ENCODE measurements at regions not wholly inside any gene's neighbourhood (a gene's known extent, or its start where the extent isn't known, plus 50 kb on each side); places are given as distances from the start of the nearest gene placed in this dataset.

DNA sequence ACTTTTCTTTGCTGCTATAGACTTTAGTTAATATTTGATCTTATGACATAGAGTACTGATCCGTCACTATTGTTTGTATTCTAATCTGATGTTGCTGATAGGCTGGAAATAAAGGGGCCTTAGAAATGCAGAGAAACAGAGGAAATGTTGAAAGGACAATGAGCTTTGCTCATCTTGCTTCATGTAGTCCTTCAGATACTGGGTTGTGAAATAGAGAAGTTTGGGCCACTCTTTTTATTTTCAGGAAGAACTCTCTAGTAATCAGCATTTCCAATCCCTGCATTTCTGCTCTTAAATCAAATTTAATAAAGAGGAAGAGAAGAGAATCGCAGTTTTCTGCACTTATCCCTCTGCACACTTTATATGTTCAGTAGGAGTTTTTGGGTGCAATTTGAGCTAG, 192.8 kb upstream of the THBS1 start:
- H3K27ac ChIP-seq = no peak overlapping the region
- DNase-seq = no peak

DNA sequence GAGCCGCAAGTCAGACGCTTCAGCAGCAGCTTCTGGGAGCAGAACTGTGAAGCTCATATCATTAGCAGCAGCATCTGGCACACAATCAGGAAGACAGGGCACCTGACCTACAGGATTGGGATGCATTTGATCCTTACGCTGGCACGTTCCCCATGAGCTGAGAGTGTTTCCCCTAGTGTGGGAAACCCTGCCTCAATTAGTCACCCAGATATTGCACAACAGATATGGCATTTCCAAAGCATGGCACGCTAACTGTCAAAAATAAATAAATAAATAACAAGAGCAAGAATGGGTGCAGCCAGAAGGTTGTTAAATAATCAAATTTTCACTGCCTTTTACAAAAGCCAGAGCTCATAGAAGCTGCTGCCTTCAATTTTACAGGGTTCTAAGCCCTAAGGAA, 189.6 kb upstream of the THBS1 start:
- peak in 1 of 3 donors; percentile 48 for DNase-seq
- Histone ChIP-seq H3K9me3 (no peaks in the 10 kb centered on the region), H3K4me3 (no peak overlapping the region), H3K27ac (no peak overlapping the region), H3K27me3 (no peaks in the 10 kb centered on the region), H3K36me3 (no peaks in the 10 kb centered on the region), H3K4me1 (peaks cover 0 to 23% (median 0%) of the 10 kb centered on the region in 4 donors)
- TF ChIP-seq POLR2A (IDR thresholded peaks at IDR 0.05) = no peak
- TF ChIP-seq, protein P1, sequence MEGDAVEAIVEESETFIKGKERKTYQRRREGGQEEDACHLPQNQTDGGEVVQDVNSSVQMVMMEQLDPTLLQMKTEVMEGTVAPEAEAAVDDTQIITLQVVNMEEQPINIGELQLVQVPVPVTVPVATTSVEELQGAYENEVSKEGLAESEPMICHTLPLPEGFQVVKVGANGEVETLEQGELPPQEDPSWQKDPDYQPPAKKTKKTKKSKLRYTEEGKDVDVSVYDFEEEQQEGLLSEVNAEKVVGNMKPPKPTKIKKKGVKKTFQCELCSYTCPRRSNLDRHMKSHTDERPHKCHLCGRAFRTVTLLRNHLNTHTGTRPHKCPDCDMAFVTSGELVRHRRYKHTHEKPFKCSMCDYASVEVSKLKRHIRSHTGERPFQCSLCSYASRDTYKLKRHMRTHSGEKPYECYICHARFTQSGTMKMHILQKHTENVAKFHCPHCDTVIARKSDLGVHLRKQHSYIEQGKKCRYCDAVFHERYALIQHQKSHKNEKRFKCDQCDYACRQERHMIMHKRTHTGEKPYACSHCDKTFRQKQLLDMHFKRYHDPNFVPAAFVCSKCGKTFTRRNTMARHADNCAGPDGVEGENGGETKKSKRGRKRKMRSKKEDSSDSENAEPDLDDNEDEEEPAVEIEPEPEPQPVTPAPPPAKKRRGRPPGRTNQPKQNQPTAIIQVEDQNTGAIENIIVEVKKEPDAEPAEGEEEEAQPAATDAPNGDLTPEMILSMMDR (IDR thresholded peaks at IDR 0.05) = no peak

More for the DNA sequence above, 192.8 kb upstream of the THBS1 start:
- no peak for TF ChIP-seq POLR2A (IDR thresholded peaks at IDR 0.05)
- TF ChIP-seq, protein P1 (IDR thresholded peaks at IDR 0.05) = no peak
- no peak overlapping the region for H3K4me3 ChIP-seq
- no peaks in the 10 kb centered on the region for H3K9me3 ChIP-seq
- H3K4me1 ChIP-seq = peaks cover 0 to 2% (median 0%) of the 10 kb centered on the region in 4 donors
- H3K36me3 ChIP-seq = no peaks in the 10 kb centered on the region
- H3K27me3 ChIP-seq = no peaks in the 10 kb centered on the region

DNA sequence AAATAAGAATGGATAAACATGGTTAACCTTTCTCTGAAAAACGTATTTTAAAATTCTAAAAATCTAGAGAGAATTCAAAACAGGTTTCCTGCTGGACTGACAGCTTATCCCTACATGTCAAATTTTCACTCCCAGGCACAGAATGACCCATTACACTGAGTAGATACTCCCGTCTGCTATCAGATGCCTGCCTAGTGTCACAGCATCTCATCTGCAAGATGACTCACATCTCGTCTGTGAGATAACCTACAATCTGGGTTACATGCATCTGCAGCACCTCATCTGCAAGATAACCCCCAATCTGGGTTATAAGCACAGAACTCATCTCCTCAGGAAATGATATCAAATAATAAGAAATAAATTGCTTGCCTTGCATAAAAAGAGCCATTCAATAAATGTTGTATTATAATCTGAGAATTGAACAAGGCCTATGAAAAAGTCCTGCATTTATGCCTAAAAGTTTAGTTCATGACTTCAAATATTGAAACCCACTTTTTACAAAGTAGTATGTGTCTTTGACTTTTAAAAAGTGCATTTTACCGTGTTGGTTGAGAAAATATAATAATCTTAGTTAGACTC, 188.3 kb upstream of the THBS1 start:
- H3K27ac ChIP-seq = no peak overlapping the region
- no peaks in the 10 kb centered on the region for H3K9me3 ChIP-seq
- H3K4me1 ChIP-seq = peaks cover 0 to 23% (median 0%) of the 10 kb centered on the region in 4 donors
- no peaks in the 10 kb centered on the region for H3K36me3 ChIP-seq
- DNase-seq = peak in 1 of 3 donors; percentile 58
- H3K27me3 ChIP-seq = no peaks in the 10 kb centered on the region
- H3K4me3 ChIP-seq = no peak overlapping the region
- TF ChIP-seq, protein P1 (IDR thresholded peaks at IDR 0.05) = no peak
- no peak for TF ChIP-seq POLR2A (IDR thresholded peaks at IDR 0.05)

DNA sequence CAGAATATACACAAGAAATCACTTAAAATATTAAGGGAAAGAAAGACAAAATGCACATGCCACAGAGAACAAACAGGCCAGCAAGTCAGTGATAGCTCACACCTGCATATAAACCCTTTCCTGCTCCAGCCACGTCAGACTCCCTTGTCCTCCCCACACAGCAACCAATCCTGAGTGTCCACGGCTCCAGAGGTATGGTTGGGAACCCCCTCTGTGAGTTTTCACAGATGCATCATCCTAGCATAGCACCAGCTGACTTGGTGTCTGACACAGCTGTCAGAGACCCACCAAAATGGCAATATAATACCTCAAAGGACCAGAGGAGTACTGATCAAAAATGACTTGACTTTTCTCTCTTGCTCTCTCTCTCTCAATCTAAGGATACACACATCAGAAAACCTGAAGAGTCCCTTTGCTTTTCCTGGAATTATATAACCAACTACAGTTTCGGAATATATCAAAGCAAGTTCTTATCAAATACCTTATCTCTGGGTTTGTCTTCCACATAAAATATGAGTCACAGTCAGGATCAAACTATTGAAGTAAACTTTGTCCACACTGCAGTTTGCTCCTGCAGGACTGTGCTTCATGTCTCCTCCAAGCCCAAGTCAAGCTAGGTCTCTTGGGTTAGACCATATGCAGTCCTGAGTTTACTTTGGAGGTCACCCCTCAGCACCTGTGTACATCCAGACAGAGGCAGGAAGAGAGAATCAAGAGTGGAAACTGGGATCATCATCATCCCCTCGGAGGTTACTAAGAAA, 187.1 kb upstream of the THBS1 start:
- H3K4me1 ChIP-seq = peaks cover 0 to 23% (median 0%) of the 10 kb centered on the region in 4 donors
- no peak for DNase-seq
- H3K27me3 ChIP-seq = no peaks in the 10 kb centered on the region
- no peaks in the 10 kb centered on the region for H3K36me3 ChIP-seq
- no peak overlapping the region for H3K27ac ChIP-seq
- H3K4me3 ChIP-seq = no peak overlapping the region
- TF ChIP-seq POLR2A (IDR thresholded peaks at IDR 0.05) = no peak
- TF ChIP-seq, protein P1 (IDR thresholded peaks at IDR 0.05) = no peak
- no peaks in the 10 kb centered on the region for H3K9me3 ChIP-seq

DNA sequence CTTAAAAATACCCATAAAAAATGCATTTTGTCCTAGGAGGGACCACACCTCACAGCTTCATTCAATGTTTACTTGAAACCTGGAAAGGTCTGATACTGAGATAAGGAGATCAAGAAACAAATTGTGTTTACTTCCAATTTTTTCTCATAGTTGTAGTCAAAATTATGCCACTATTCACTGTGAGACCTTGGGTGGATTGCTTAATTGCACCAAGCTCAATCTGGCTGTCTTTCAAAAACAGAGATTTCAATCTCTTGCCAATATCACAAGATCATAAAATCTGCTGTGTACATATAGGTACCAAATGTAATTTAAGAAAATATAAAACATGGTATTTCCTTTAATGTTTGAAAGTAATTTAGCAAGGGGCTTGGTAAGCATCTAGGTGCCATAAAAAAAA, 186.4 kb upstream of the THBS1 start:
- Histone ChIP-seq H3K27ac (no peak overlapping the region), H3K36me3 (no peaks in the 10 kb centered on the region), H3K27me3 (no peaks in the 10 kb centered on the region), H3K9me3 (no peaks in the 10 kb centered on the region), H3K4me3 (no peak overlapping the region), H3K4me1 (peaks cover 0 to 23% (median 0%) of the 10 kb centered on the region in 4 donors)
- TF ChIP-seq, protein P1 (IDR thresholded peaks at IDR 0.05) = no peak
- no peak for TF ChIP-seq POLR2A (IDR thresholded peaks at IDR 0.05)
- no peak for DNase-seq
